Activated naive CD8-positive, alpha-beta T cell treated with anti-CD3 and anti-CD28 coated beads, Interleukin-2, amount 10 ng/mL, durations not matched to agents 7 days and 5 days (primary cell): ENCODE measurements at regions not wholly inside any gene's neighbourhood (a gene's known extent, or its start where the extent isn't known, plus 50 kb on each side); places are given as distances from the start of the nearest gene placed in this dataset.
A peak's percentile ranks its signal among the peaks of the same experiment; 100 is the strongest.

ENCODE experiments used
- ATAC-seq: fragments of 150-1000 bp; cut with Tn5 transposase; one replicate; pipeline ENCODE4 v1.10.0; 2021; ENCODE audit warnings: low read depth, moderate library complexity
- POLR2A ChIA-PET: fragments of 350-600 bp; sonication (Branson Sonifier 250); formaldehyde crosslinking; loops from one replicate; lab custom pipeline; 2021; ENCODE audit warnings: antibody characterized with exemption; lab: Charles Lee
- DNase-seq: peaks from one replicate; pipeline ENCODE4 v3.0.0; 2021
- H3K27ac Mint-ChIP-seq: one replicate; pipeline ENCODE4 v1.8.0; 2022; ENCODE audit warnings: mild to moderate bottlenecking, mixed read lengths
- H3K27me3 Mint-ChIP-seq: one replicate; pipeline ENCODE4 v1.8.0; 2022; ENCODE audit warnings: mild to moderate bottlenecking, moderate library complexity, mixed read lengths
- H3K36me3 Mint-ChIP-seq: one replicate; pipeline ENCODE4 v1.8.0; 2021; ENCODE audit warnings: mild to moderate bottlenecking, mixed read lengths
- H3K4me1 Mint-ChIP-seq: one replicate; pipeline ENCODE4 v1.8.0; 2021; ENCODE audit warnings: mixed read lengths
- H3K4me3 Mint-ChIP-seq: one replicate; pipeline ENCODE4 v1.8.0; 2022; ENCODE audit warnings: mild to moderate bottlenecking, moderate library complexity, mixed read lengths
- H3K9me3 Mint-ChIP-seq: one replicate; pipeline ENCODE4 v1.8.0; 2021; ENCODE audit warnings: mixed read lengths

- Mint-ChIP-seq H3K36me3 (no peaks in the 10 kb centered on the region), H3K4me3 (no peak overlapping the region), H3K27me3 (peaks cover 12% of the 10 kb centered on the region), H3K4me1 (no peaks in the 10 kb centered on the region), H3K9me3 (no peaks in the 10 kb centered on the region), H3K27ac (no peak overlapping the region)
- DNase-seq = no peak
- POLR2A ChIA-PET = no interaction called here
- no peak for ATAC-seq
These were observed 153.3 kb upstream of the ETS2 start for GRCh38 chr21:38652396-38652795.

DNA sequence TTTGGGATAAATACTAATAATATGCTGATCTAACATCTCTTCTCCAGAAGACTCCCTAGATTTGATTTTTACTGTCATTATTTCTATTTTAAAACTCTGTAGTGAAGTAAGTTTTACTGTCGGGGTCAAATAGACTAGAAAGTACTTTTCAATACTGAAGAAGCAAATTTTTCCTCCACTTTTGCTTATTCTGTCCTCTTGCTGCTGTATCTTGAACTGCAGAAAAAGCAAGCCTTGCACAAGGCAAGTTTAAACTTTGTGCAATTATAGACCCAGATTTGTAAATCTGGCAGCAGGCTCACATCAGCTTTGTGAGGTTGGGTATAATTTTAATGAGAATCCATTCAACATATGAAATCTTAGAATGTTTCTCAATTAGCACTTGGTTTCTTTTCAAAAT, 151.1 kb upstream of the ETS2 start:
- H3K4me3 Mint-ChIP-seq = no peak overlapping the region
- POLR2A ChIA-PET = no interaction called here

DNA sequence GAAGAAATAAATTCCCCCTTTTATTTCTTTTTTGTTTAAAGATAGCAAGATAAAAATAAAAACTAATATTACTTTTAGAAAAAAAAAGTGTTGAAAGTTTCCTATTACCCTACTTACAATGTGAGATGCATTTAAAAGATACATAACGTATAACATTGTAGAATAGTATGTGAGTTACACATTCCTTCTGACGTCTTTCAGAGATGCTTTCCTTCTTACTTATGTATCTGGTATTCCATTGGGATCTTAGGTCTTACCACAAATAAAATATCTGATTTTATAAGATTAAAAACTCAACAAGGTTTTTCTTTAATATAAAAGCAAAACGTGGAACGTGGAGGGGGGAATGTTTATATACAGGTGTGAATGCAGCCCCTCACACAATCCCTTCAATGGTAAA, 147.2 kb upstream of the ETS2 start:
- peaks cover 4% of the 10 kb centered on the region for H3K4me1 Mint-ChIP-seq
- no peak overlapping the region for H3K27ac Mint-ChIP-seq
- POLR2A ChIA-PET = no interaction called here
- H3K36me3 Mint-ChIP-seq = no peaks in the 10 kb centered on the region
- no peak overlapping the region for H3K4me3 Mint-ChIP-seq
- no peak for DNase-seq
- H3K9me3 Mint-ChIP-seq = no peaks in the 10 kb centered on the region
- no peak for ATAC-seq
- peaks cover 61% of the 10 kb centered on the region for H3K27me3 Mint-ChIP-seq

More for the DNA sequence above, 151.1 kb upstream of the ETS2 start:
- ATAC-seq (no peak), DNase-seq (no peak)
- peaks cover 28% of the 10 kb centered on the region for H3K27me3 Mint-ChIP-seq
- no peaks in the 10 kb centered on the region for H3K9me3 Mint-ChIP-seq
- H3K36me3 Mint-ChIP-seq = no peaks in the 10 kb centered on the region
- H3K27ac Mint-ChIP-seq = no peak overlapping the region
- no peaks in the 10 kb centered on the region for H3K4me1 Mint-ChIP-seq

DNA sequence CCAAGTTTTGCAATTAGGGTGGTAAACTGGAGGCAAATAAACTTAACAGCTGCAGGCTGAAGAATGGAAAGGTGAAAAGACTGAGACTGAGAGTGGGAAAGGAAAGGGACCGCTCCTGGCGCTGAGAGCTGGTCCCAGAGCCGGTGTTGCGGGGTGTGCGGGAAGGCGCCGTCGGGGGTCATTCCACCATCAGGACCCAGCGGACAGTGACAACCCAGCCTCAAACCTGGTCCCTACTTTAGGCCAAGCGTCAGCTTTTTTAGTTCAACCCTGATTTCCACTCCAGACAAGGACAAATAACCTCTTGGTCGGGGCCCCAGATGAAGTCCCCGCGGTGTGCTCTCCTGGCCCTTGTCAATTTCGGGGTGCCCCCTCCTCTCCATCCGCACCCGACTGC, 145.8 kb upstream of the ETS2 start:
- no peak overlapping the region for H3K27ac Mint-ChIP-seq
- H3K9me3 Mint-ChIP-seq = no peaks in the 10 kb centered on the region
- H3K36me3 Mint-ChIP-seq = no peaks in the 10 kb centered on the region
- peaks cover 63% of the 10 kb centered on the region for H3K27me3 Mint-ChIP-seq
- POLR2A ChIA-PET = no interaction called here
- no peak for ATAC-seq
- peaks cover 4% of the 10 kb centered on the region for H3K4me1 Mint-ChIP-seq
- DNase-seq = no peak
- peak overlapping the region; percentile 37 for H3K4me3 Mint-ChIP-seq

DNA sequence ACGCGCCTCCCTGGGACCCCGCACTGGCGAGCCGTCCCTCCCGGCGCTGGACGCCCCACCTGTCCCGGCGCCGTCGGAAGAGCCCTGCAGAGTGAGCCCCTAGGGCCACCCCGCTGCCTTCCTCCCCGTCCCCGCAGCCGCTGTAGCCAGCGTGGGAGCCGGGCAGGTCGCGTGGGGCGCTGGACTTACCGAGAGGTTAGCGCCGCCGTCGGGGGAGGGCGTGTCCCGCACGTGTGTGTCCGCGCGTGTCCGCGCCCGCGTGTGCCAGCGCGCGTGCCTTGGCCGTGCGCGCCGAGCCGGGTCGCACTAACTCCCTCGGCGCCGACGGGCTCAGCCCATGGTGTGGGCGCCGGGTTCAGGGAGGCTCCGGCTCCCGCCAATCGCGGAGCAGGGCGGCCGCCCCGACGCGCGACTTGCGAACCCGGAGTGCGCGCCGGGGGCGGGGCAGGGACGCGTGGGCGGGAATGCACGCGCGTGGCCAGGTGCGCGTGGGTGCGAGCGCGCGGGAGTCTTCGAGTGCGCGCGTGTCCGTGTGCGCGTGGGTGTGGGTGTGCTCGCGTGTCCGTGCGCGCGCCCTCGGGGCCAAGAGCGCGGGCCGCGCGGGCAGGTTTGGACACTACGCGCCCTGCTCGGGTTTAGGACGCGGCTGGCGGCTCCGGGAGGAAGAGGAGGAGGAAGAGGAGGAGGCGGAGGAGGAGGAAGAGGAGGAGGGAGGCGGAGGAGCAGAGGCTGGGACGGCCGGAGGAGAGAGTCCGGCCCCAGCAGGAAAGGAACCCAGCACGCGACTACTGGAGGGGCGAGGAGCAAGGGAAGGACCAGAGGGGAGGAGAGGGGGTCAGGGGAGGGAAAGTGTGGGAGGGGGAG, 145.2 kb upstream of the ETS2 start:
- ATAC-seq = no peak
- Mint-ChIP-seq H3K27ac (no peak overlapping the region), H3K4me3 (peak overlapping the region; percentile 65), H3K9me3 (no peaks in the 10 kb centered on the region), H3K4me1 (peaks cover 4% of the 10 kb centered on the region), H3K27me3 (peaks cover 56% of the 10 kb centered on the region), H3K36me3 (no peaks in the 10 kb centered on the region)
- DNase-seq = peak; percentile 28
- POLR2A ChIA-PET = no interaction called here

GRCh38 chr21:38661197-38661871, 144.4 kb upstream of the ETS2 start:
- ATAC-seq = no peak
- H3K4me1 Mint-ChIP-seq = peaks cover 4% of the 10 kb centered on the region
- DNase-seq = peak; percentile 37
- no peaks in the 10 kb centered on the region for H3K36me3 Mint-ChIP-seq
- no peaks in the 10 kb centered on the region for H3K9me3 Mint-ChIP-seq
- H3K27ac Mint-ChIP-seq = no peak overlapping the region
- H3K4me3 Mint-ChIP-seq = peak overlapping the region; percentile 65
- POLR2A ChIA-PET = no interaction called here
- H3K27me3 Mint-ChIP-seq = peaks cover 53% of the 10 kb centered on the region

DNA sequence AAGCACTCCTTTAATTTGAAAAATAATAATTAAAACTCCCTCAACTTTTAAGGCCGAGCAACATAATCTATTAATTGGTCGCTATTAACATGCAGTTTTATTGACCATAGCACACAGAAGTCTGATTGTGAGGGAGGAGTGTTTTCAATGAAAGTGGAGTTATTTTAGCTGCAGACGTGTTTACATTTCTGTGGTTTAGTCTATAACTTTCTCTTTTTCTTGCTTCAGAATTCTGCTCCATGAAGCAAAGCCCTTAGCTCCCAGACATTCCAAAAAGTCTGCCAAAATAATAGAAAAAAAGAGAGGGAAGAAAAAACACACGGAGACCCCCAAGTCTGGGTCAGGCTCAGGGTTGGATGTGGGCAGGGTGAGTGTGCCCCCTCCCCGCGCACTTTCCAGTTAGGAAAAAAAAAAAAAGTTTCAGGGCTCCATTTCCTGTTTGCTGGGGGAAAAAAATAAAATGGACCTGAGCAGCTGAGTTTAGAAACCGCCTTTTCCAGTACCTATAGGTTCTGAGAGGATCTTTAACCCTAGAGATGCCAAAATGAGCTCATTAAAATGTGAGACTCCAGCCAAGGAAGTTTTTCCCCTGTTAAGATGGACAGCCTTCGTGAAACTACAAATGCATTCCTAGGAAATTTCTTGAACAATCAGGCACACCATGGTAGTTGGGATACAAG, 143.7 kb upstream of the ETS2 start:
- POLR2A ChIA-PET = no interaction called here
- no peaks in the 10 kb centered on the region for H3K36me3 Mint-ChIP-seq
- H3K9me3 Mint-ChIP-seq = no peaks in the 10 kb centered on the region
- H3K27me3 Mint-ChIP-seq = peaks cover 53% of the 10 kb centered on the region
- no peak overlapping the region for H3K27ac Mint-ChIP-seq
- H3K4me3 Mint-ChIP-seq = peak overlapping the region; percentile 65
- H3K4me1 Mint-ChIP-seq = peaks cover 4% of the 10 kb centered on the region
- DNase-seq = no peak
- no peak for ATAC-seq

DNA sequence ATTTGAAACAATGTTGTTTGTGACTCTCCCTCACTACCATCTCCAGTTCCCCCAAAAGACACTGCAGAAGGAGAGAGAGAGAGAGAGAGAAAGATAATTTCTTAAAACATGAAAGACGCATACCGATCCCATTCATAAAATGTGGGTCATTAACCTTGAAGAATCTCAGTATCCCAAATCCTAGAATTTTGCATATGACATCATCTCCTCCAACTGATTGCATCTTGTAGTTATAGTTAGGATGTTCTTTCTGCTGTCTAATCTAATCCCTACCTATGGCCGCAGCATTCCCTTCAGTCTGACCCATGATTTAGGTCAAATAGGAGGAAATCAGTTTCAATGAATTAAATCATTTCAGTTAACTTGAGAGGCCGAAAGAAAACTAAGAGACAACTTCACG, 142.4 kb upstream of the ETS2 start:
- Mint-ChIP-seq H3K36me3 (no peaks in the 10 kb centered on the region), H3K27me3 (peaks cover 46% of the 10 kb centered on the region), H3K27ac (no peak overlapping the region), H3K4me1 (peaks cover 4% of the 10 kb centered on the region), H3K4me3 (no peak overlapping the region), H3K9me3 (no peaks in the 10 kb centered on the region)
- POLR2A ChIA-PET = no interaction called here
- no peak for DNase-seq
- ATAC-seq = no peak

DNA sequence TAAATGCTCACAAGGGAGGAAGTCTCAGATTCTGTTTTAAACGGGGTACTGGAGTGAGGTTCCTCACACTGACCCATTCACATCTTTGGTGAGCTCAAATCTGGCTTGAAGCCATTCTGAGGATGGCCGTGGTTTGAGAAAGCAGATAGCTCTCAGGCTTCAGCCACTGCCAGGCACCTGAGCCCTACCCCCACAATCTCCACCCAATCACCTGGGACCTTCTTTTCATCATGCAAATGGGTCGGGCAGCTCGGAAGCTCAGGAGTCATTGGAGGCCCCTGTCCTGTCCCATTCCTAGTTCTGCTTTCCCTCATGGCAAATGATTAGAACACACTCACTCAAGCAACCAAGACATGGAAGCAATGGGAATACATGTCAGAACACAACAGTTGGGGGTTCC, 141.4 kb upstream of the ETS2 start:
- Mint-ChIP-seq H3K27me3 (peaks cover 38% of the 10 kb centered on the region), H3K36me3 (no peaks in the 10 kb centered on the region), H3K27ac (no peak overlapping the region), H3K4me1 (peaks cover 4% of the 10 kb centered on the region), H3K4me3 (no peak overlapping the region), H3K9me3 (no peaks in the 10 kb centered on the region)
- POLR2A ChIA-PET = no interaction called here
- no peak for ATAC-seq
- DNase-seq = no peak

- H3K27me3 Mint-ChIP-seq = peaks cover 33% of the 10 kb centered on the region
These were observed 140.9 kb upstream of the ETS2 start for GRCh38 chr21:38664841-38665240.

DNA sequence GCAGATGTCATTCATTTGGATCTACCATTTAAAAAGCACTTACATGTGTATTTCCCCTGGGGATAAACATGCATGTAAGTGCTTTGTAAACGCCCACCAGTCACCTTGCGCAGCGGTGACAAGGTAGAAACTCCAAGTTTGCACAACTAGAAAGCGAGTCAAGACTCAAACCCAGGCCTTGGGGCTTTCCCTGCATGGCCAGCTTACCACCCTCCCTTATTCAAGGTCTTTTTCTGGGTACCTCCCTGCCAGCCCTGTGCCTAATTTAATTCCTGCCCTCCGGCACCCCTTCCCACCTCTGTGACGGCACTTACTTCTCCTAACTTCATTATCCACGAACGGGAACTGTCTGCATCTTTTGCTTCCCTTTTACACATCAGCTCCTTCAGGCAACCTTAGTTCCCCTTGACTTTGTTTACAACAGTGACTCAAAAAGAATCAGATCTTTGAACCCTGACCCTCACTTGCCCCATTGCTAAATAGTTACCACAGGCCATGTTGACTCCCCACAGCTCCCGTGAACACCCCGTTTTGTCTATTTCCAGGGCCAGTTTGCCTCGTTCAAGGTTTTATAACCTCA, 138.3 kb upstream of the ETS2 start:
- ATAC-seq = no peak
- Mint-ChIP-seq H3K4me3 (no peak overlapping the region), H3K27ac (no peak overlapping the region), H3K9me3 (no peaks in the 10 kb centered on the region), H3K27me3 (peaks cover 18% of the 10 kb centered on the region), H3K4me1 (no peaks in the 10 kb centered on the region), H3K36me3 (no peaks in the 10 kb centered on the region)
- no peak for DNase-seq
- POLR2A ChIA-PET = no interaction called here

More at GRCh38 chr21:38664841-38665240, 140.9 kb upstream of the ETS2 start:
- Mint-ChIP-seq H3K4me3 (no peak overlapping the region), H3K36me3 (no peaks in the 10 kb centered on the region), H3K4me1 (peaks cover 2% of the 10 kb centered on the region), H3K9me3 (no peaks in the 10 kb centered on the region), H3K27ac (no peak overlapping the region)
- DNase-seq (no peak), ATAC-seq (no peak)
- POLR2A ChIA-PET = no interaction called here

- Mint-ChIP-seq H3K27me3 (peaks cover 12% of the 10 kb centered on the region), H3K4me3 (no peak overlapping the region), H3K9me3 (no peaks in the 10 kb centered on the region), H3K4me1 (no peaks in the 10 kb centered on the region), H3K36me3 (no peaks in the 10 kb centered on the region), H3K27ac (no peak overlapping the region)
- POLR2A ChIA-PET = no interaction called here
- DNase-seq (no peak), ATAC-seq (no peak)
These were observed 137.7 kb upstream of the ETS2 start for GRCh38 chr21:38668067-38668466.

GRCh38 chr21:38668541-38668940, 137.2 kb upstream of the ETS2 start:
- Mint-ChIP-seq H3K4me3 (no peak overlapping the region), H3K27ac (no peak overlapping the region), H3K27me3 (peaks cover 7% of the 10 kb centered on the region), H3K9me3 (no peaks in the 10 kb centered on the region), H3K4me1 (no peaks in the 10 kb centered on the region), H3K36me3 (no peaks in the 10 kb centered on the region)
- POLR2A ChIA-PET = no interaction called here
- DNase-seq = no peak
- ATAC-seq = no peak
